Ishikawa (cell line): ENCODE measurements at regions not wholly inside any gene's neighbourhood (a gene's known extent, or its start where the extent isn't known, plus 50 kb on each side); places are given as distances from the start of the nearest gene placed in this dataset.

Experiments used
- EGR1 ChIP-seq: IDR thresholded peaks from 2 replicates; pipeline ENCODE4 v1.6.1; 2012
- EP300 ChIP-seq: IDR thresholded peaks from 2 replicates; pipeline ENCODE4 v1.6.1; 2012; ENCODE audit warnings: borderline replicate concordance
- MAX ChIP-seq: IDR thresholded peaks from 2 replicates; pipeline ENCODE4 v1.6.1; 2012
- TAF1 ChIP-seq: IDR thresholded peaks from 2 replicates; pipeline ENCODE4 v1.6.1; 2012; ENCODE audit warnings: low read depth, mild to moderate bottlenecking

GRCh38 chr14:79924551-79924950 lies 286.8 kb downstream of the DIO2 start:
- TF ChIP-seq EGR1 (no peak), TAF1 (no peak), EP300 (no peak), MAX (no peak)
